CD4-positive, alpha-beta T cell treated with Interleukin-10 for 1 hour (primary cell): ENCODE measurements at regions not wholly inside any gene's neighbourhood (a gene's known extent, or its start where the extent isn't known, plus 50 kb on each side); places are given as distances from the start of the nearest gene placed in this dataset.
"Not testable (repeated sequence)": the region's sequence is repeated elsewhere in the genome, so short reads cannot be mapped to it uniquely, and the experiment has no call there.

ENCODE experiments used
- DNase-seq: peaks from one replicate; pipeline ENCODE4 v3.0.0-alpha.2; 2020

DNA sequence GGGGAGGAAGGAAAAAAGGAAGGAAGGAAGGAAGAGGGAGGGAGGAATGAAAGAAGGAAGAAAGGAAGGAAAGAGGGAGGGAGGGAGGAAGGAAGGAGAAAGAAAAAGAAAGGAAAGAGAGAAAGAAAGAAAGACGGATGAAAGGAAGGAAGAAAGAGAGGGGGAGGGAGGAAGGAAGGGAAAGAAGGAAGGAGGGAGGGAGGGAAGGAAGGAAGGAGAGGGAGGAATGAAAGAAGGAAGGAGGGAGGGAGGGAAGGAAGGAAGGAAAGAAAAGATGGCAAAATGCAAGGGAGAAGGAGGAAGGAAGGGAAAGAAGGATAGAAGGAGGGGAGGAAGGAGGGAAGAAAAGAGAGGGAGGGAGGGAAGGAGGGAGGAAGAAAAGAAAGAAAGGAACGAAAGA is 257.3 kb upstream of the C16orf82 start:
- no peak for DNase-seq

DNA sequence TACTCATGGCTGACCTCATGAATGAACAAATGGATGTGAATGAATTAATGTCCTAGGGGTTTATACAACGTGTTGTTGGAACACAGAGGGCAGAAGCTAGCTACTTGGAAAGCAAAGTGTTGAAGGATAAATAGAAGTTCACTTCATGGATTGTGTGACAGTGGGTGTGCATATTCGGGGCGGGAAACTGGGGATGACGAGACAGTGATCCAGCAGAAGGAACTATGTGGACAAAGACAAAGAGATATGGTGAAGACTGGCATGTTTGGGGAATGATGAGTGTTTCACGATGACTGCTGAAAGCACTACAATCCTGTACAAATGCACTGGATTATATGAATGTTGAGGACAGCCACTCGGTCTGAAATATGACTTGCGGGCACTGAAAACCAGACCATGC is 250.5 kb upstream of the C16orf82 start:
- DNase-seq: no peak

DNA sequence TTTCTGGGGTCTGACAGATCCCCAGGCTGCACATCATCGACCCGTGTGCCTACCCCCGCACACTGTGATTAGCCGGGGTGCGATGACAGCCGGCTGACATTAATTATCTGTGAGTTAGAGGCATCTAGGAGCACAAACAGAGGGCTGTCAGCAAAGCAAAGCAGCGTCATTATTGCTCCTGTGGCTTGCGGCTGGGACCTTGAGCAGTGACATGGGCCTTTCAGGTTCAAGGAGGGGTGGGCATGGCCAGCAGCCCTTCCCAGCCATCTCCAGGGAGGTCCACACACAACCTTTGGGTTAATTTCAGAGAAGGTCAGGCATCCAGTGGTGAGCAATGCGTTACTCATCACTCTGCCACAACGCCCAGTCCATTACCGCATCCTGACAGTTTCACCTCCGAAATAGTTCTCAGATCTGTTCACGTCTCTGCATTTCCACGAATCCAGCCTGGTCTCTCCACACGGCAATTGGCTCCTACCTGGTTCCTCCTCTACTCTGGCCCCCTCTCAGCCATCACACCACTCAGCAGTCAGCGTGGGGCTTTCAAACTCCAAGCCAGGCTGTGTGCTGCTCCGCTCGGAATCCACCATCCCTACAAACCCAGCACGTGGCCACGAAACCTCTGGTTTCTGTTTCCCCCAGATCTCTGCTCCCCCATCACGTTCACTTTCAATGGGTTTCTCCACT is 249.7 kb upstream of the C16orf82 start:
- DNase-seq: no peak

DNA sequence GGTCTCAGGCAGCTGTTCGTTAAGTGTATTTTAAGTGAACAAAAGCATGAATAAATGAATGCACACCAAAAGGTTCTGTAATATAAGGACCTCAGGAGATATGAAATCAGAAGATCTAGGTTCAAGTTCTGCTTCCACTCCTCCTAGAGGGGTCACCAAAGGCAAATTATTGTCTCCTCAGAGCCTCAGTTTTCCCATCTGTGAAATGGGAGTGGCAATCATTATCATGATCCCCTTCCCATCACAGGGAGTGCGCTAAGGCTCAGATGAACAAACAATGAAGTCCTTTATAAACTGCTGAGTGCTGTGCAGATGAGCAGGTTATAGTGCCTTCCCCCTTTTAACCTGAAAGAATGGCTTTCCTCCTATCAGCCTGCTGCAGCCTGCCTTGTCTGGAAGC is 248.3 kb upstream of the C16orf82 start:
- DNase-seq: no peak

DNA sequence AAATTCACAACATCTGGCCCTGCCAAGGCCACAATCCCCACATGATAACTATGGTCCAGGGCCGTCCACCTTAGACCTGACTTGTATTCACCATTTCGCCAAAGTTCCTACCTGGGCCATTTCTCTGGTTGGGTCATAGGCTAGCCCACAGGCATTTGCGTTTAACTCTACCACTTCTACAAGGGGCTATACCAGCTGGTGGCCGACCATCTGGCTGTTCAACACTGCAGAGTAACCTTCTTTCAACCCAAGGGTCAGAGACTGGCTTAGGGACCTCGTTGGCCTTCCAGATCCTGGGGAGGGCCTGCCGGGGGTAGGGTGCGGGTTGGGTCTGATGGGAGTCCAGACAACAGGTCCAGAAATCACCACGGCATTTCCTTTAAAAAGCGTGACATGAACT is 242.3 kb upstream of the C16orf82 start:
- no peak for DNase-seq

DNA sequence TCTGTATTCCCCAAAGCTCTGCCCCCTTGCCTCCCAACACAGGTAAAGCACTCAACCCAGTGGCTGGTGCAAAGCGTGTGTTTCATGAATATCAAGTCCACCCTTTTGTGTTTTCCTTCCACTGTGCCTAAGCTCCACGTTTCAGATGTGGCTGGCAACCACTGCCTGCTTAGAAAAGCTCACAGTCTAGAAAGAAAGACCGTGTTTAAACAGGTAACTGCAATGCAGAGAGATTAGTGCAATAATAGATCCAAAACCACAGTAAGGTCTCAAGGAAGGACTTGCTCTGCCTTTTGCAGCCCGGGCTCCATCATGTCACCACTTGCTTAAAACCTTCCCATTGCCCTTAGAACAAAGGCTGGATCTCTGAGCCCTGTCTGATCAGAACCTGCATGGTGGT is 240.2 kb upstream of the C16orf82 start:
- DNase-seq: no peak

DNA sequence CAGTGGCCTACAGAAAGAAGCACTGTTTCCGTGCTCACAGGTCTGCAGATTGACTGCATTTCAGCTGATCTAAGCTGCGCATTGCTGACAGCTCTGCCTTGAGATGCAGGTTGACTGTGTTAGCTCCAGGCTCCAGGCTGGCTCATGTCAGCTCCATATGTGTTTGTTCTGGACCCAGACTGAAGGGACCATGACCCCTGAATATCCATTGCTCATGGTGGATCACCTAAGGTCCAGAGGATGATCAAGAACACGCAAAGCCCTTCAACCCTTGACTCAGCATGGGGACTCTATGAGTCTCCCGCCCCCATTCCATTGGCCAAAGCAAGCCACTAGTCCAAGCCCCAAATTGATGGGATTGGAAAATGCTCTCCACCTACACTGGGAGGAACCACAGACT is 239.3 kb upstream of the C16orf82 start:
- DNase-seq: no peak

DNA sequence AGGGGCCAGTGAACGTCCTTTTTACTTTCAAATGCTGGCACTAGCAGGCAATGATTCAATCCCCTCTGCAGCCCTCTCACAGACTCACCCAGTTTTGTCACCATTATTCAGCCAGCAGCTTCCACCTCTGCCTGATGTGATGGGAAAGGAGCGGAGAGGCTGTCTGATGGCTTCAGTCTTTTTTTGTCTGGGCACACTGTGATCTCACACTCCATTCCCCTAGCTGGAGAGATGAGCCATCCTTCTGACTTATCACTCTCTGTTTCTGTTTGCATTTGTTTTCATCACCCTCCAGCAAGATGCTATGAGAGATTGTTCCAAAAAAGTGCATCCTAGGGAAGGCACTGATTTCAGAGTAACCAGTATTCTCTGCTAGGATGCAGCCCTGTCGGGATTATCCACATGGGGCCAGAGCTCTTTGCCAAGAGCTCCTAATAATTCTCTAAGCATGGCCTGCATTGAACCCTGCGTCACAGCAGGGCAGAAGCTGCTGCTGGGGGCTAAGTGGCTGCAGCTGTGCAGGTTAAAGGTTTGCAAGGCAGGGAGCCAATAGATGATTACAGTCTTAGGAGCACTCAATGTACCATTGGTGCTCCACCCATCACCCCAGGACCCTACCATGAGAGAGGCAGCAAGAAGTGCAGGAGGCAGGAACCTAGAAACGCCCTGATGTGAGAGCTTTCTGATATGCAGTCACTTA is 236.1 kb upstream of the C16orf82 start:
- DNase-seq: no peak

DNA sequence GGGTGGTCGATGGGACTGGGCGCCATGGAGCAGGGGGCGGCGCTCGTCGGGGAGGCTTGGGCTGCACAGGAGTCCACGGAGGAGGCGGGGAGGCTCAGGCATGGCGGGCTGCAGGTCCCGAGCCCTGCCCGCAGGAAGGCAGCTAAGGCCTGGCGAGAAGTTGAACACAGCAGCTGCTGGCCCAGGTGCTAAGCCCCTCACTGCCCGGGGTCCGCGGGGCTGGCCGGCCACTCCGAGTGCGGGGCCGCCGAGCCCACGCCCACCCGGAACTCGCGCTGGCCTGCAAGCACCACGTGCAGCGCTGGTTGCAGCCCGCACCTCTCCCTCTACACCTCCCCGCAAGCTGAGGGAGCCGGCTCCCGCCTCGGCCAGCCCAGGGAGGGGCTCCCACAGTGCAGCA is 230.6 kb upstream of the C16orf82 start:
- DNase-seq: not testable (repeated sequence)

DNA sequence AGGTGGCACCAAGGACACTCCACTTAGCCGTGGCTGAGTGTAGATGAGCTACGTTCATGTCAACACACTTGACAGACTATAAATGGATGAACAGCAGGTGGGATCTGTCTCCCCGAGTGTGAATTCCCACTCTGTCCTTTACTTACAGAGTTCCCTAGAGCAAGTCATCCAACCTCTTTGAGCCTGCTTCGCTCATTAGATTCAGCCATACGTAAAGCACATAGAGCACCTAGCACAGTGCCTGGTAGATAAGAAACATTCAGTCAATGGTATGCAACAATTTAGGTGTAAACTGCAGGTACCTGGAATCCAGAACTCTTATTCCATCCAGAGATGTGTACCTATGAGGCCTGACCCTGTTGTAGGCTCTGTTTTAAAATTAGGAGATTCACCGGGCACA is 227.8 kb upstream of the C16orf82 start:
- no peak for DNase-seq

DNA sequence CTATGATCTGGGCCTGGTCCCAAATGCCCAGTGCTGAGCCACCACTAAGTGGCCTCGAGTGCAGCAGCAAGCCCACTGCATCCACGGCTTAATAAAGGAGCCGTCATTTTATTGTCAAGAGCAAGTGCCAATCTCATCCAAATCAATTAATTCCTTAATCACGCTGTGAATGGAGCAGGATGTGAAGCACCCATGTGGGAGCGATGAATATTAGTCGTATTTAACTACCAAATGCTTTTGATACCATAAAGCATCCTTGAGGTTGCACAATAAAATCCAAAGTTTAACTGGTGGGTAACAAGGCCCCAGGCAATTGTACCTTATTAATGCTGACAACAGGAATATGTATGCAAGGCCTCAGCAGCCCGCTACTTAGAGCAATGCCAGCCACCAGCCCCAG is 226.0 kb upstream of the C16orf82 start:
- DNase-seq: no peak

DNA sequence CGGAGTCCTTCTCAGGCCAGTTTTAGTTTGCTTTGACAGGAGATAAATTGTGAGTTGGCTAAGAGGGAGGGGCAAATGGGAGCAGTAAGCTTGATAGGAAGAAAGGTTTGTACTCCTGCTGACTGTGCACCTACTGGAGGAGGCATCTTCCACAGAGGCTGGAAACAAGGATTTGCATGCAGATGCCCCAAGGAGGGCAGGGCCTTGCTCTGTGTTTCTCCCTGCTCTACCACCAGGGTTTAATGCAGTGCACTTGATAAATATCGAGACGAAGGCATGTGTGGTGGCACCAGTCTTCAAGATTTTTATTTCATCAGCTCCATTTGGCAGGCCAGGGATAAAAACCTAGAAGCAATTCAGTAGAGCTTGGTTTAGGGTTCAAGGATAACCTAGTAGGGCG is 210.5 kb upstream of the C16orf82 start:
- no peak for DNase-seq

DNA sequence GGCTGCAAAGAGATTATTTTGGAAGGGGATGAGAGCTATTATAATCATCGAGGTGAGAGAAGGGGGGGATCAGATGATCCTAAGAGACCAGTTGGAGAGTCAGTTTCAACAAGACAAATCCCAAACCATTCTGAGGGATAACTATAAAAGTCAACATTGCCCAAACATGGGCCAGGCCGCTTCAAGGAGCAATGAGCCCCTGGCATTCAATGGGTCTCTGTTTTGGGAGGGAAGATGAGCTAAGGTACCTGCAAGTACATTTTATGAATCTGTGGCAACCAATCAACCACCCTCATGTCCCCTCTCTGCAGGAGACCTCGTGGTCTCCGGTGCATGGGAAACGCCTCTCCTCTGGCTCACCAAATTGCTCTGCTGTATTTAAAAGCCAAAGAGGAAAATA is 209.9 kb upstream of the C16orf82 start:
- DNase-seq: no peak

DNA sequence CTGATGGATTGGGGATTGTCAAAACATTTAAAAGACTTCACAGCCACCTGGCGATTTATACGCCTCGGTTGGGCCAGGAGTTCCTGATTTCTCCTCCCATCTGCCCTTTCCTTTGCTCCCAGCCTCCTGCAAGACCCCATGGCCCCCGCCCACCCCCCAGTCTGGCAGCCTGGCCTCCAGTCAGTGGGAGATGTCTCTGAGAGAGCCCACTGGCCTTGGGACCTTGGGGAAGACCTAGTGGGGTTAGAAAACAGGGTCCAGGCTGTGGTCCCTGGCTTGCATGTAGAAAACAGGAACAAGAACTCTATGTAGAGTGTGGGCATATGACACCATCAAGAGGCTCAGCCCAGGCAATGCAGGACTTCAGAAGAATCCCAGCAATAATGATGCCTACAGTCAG is 209.4 kb upstream of the C16orf82 start:
- no peak for DNase-seq

DNA sequence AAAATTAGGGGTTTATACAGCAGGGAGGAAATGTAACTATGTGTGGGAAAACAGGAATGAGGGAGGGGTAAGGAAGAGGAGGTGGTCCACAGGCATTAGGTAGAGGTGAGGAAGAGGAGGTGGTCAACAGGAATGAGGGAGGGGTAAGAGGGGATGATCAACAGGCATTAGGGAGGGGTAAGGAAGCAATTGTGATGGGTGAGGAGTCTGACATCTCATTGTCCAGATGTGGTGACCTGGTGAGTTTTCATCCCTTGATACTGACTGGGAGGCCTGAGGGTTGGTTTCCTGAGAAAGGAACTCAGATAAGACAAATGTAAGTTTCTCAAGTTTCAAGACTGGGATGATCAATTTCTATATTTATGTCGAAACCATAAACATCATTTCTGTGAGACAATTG is 206.2 kb upstream of the C16orf82 start:
- DNase-seq: no peak

DNA sequence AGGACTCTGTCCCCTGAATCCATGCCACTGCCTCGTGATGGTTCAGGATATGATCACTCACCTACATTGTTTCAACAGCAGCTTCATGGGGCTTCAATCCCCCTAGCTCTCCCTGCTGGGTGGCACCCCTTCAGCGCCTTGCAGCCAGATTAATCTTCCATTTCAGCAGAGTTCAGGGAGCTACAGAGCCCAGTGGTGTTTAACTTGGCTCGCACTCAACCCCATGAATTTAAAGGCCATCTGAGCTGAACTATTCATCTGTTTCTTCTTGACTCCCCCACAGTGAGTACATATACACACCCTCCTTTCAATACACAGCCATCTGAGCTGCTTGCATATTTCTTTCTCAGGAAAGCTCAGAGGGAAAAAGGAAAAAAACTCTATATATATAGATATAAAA is 202.8 kb upstream of the C16orf82 start:
- no peak for DNase-seq

DNA sequence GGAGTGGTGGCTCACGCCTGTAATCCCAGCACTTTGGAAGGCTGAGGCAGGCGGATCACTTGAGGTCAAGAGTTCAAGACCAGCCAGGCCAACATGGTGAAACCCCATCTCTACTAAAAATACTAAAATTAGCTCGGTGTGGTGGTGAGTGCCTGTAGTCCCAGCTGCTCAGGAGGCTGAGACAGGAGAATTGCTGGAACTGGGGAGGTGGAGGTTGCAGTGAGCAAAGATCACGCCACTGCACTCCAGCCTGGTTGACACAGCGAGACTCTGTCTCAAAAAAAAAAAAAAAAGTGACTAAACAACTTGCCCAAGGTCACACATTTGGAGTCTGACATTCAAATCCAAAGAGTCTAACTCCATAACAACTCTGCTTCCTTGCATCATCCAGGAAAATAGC is 192.4 kb upstream of the C16orf82 start:
- DNase-seq: not testable (repeated sequence)

DNA sequence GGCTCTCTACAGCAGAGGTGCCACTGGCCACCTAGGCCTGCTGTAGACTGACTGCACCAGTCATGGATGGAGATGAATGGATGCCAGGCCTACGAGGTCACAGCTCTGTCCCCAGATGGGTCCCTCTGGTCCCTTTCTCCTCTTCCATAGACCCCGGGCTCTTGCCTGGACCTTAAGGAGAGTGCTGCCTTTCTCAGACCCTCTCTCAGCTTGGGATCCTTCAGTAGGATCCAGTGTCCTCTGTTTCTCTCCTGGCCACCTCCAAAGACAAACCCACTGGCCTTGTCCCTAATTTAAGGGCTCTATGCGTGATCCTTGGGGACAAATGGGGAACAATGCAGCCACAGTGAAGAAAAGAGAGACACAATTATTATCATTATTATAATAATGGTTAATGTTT is 189.3 kb upstream of the C16orf82 start:
- DNase-seq: no peak

DNA sequence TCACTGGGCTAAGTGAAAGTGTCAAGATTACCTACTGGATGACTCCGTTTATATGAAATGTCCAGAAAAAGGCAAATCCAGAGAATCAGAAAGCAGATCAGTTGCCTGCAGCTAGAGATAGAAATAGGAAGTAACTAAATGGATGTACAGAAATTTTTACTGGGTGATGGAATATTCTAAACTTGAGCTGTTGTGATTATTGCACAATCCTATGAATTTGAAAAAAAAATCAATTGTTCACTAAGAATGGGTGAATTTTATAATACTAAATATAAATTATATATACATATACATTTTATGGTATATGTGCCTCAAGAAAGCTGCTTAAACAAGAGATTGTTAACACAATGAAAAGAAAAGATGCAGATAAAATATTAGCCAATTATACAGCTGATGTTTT is 181.1 kb upstream of the C16orf82 start:
- no peak for DNase-seq

DNA sequence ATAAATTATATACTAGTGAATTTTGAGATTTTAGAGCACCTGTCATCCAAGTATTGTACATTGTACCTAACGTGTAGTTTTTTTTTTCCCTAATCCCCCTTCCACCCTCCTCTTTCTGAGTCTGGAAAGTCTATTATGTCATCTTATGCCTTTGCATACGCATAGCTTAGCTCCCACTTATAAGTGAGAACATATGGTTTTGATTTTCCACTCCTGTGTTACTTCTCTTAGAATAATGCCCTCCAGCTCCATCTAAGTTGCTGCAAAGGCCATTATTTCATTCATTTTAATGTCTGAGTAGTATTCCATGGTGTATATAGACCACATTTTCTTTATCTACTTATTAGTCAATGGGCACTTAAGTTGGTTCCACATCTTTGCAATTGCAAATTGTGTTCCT is 177.0 kb upstream of the C16orf82 start:
- DNase-seq: no peak

DNA sequence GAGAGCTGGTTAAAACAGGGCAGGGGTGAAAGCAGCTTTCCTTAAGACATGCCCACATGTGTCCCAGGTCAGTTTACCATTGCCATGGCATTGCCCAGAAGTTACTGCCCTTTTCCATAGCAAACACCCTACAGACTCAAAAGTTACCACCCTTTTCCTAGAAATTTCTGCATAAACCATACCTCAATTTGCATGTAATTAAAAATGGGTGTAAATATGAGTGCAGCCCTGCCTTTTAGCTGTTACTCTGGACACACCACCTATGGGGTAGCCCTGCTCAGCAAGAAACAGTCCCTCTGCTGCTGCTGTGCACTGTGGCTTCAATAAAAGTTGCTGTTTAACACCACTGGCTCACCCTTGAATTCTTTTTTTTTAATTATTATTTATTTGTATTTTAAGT is 168.5 kb upstream of the C16orf82 start:
- no peak for DNase-seq

DNA sequence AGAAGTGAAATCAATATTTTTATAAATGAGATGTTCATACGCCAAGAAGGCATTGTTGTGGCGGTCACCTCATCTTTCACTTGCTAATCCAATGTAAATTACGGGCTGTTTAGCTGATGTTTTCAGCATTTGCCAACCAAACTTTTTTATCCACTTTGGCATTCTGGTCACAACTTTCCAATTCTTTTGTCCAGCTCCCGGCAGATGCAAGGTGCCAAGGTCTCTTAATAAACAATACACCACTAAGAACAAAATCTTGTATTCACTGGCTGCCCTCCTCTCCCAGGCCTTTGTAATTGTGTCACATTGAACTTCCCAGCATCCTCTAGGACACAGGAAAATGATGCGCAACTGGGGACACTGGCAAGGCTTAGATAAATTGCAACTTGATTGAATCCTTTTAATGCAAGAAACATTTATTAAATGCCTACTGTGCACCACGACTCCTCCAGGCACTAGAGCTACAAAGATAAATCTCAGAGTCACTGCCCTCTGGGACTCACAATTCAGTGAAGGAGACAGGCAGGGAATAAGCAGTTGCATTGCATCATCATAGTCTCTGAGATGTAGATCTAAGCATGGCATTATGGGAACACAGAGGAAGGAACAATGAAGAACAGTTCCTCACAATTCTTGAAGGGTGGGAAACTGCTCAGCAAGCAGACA is 165.4 kb upstream of the C16orf82 start:
- no peak for DNase-seq

DNA sequence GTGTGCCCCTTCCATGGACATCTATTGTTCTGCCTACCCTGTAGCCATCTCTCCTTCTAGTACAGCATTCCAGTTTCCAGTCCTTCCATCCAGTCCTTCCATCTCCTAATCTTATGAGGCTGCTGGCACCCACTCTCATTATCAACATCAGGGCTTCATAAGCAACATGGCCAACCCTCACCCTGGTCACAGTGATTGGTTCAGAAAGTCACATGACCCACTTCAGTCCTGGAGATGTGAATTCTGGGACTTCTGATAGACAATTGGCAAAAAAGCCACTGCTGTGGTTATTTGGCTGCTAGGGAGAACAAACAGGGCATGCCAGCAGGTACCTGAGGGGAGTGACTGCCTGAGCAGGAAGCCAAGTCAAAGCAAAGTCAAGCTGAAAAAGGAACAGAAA is 164.7 kb upstream of the C16orf82 start:
- no peak for DNase-seq

DNA sequence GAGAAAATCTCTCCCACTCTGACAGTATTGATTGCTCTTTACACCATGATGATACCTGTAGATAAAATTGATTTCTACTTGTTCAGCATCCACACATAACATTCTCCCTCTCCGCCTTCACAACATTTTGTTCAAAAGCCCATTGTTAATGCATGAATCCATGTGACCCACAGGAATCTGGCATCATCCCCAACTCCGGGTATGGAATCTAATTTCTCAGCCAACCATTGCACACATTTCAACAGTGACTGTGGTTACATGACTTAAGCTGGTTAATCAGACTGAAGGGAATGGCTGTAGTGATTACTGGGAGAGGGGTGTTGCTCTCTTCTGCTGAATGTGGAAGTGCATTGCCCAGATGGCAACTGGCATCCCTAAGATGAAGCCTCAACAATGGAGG is 161.4 kb upstream of the C16orf82 start:
- DNase-seq: no peak

DNA sequence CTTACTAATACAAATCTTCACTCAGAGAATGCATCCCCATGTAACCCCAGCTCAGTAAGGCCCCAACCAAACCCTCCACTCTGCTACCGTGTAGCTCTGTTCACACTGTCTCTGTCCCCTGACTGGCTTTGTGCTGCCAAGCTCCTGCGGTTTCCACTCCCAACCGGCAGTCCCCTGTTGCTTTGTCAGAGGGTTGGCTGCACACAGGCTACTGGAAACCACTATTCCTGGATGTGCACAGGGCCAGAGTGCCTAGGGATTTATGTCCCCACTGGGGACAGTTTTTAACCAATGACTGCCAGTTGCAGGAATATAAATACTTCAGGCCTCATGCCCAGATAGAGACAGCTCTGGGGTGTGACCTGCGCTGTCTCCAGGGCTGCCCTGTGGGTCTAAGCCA is 157.1 kb upstream of the C16orf82 start:
- no peak for DNase-seq
